ENCODE measurements at regions not wholly inside any gene's neighbourhood (a gene's known extent, or its start where the extent isn't known, plus 50 kb on each side); places are given as distances from the start of the nearest gene placed in this dataset.
"Not testable (repeated sequence)": the region's sequence is repeated elsewhere in the genome, so short reads cannot be mapped to it uniquely, and the experiment has no call there.

- DNase-seq (ENCODE audit: low spot score): peak; percentile 5
Measured at GRCh38 chr12:87678453-87678852, 350.7 kb downstream of the C12orf50 start.

- no peak for DNase-seq (ENCODE audit: low spot score)
Measured at GRCh38 chr12:87676731-87677130, 352.5 kb downstream of the C12orf50 start.

- DNase-seq (ENCODE audit: low spot score): no peak
Measured at GRCh38 chr12:87671757-87672156, 357.4 kb downstream of the C12orf50 start.

DNA sequence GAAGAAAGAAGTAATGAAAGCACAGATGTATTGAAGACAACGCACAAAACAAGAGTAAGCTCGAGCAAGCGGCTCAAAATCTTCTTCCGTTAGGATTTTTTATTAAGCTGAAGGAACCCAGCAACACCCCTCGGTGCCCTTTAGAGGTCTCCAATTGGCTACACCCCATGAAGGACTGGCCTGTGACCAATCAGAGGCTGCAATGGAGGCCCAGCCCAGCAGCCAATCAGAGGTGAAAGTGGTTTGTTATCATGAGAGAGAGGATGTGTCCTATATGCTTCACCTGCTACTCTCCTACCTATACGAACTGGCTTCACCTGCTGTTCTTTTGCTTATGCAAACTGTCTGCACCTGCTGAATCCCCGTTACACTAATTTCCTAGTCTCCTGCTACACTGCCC, 358.8 kb downstream of the C12orf50 start:
- DNase-seq (ENCODE audit: low spot score): no peak

GRCh38 chr12:87667378-87667777, 361.8 kb downstream of the C12orf50 start:
- no peak for DNase-seq (ENCODE audit: low spot score)

DNA sequence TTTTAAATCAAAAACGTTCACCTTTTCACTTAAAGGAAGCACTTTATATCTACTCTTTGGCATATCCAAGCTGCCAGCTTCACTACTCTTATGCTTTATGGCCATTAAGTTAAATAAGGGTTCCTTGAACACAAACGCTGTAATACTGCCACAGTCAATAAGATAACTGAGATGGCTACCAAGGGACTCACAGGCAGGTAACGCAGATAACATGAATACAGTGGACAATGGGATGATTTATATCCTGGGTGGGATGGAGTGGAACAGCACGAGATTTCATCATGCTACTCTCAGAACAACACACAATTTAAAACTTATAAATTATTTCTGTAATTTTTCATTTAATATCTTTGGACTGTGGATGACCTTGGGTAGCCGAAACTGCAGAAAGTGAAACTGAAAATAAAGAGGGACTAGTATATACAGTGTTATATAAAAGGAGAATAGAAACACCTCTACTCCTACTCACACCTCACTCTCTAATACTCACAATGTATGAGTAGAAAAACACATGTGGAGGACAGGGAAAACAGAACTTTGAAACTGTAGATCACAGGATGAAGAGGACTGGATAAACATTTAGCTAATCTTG, 367.3 kb downstream of the C12orf50 start:
- DNase-seq (ENCODE audit: low spot score): no peak

DNA sequence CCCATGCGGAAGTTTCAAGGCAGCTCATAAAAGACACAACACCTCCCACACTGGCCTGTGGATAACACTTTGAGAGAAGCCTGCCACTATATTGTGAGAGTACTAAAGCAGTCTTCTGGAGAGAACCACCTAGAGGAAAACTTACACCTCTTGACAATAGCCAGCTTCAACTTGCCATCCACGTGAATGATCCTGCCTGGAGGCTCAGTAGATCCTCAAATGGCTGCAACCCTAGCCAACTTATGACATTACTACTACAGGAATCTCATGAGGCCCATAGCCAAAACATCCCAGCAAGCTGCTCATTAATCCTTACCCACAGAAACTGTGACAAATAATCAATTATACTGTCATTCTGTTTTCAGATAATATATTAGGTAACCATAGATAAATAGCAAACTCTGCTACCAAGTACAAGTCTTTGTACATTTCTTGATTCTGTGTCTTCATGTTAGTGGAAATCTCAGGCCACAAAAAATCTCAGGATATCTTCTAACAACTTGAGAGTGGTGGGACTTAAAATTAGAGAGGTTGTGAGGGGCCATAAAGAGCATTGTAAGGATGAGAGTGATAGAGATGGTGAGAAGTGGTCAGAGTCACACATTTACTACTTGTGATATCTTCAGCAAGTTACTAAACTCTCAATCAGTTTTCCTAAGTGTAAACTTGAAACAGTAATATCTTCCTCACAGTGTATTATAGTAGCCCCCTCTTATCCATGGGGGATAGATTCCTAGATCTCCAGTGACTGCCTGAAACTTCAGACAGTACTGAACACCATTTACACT, 368.0 kb downstream of the C12orf50 start:
- DNase-seq (ENCODE audit: low spot score): no peak

DNA sequence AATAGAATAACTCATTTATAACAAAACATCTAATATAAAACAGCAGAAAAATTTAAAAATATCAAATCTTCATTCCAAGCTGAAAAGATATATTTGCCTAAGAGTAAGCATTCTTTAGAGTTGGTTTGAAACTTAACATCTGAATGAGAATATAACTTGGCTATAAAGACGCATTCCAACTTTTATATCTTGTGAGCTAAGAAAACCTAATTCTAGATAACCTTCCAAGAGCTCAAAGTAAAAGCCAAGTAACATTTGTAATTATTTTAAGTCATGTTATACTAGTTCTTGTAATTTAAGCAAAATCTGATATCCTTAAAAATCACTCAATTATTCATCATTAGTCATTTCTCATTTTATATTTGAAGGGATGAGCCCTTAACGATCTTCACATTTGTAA, 368.9 kb downstream of the C12orf50 start:
- DNase-seq (ENCODE audit: low spot score): no peak

GRCh38 chr12:87656311-87656710, 372.9 kb downstream of the C12orf50 start:
- DNase-seq (ENCODE audit: low spot score): no peak

DNA sequence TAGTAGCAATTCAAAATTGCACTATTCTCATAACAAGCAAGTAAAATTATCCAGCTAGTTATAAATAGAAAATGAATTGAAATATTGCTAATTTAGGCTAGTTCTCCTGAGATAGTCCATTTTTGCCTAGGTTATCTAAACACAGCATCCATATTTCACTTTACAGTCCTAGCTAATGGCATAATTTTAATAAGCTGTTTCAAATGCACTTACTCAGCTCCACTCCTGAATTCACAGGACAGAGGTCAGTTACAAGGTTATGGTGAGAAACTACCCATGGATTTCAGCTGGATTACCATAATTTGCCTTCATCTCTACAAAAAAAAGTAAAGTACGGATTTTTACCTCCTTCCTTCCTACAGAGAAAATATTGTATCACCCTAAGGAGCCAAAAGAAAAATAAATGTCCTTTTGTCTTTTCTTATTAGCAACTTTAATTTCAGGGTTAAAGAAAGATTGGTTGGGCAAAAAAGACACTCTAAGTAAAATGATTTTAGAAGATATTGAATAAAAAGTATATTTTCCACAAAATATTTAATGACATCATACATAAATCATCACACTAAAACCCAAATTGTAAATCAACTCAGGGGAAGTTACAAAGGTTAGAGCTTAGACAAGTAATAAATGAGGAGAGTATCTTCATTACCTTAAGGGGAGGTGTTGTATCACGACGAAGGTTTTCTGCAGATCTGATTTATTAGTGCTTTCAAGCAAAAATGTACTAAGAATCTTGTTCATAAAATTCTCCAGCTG, 377.4 kb downstream of the C12orf50 start:
- no peak for DNase-seq (ENCODE audit: low spot score)

DNA sequence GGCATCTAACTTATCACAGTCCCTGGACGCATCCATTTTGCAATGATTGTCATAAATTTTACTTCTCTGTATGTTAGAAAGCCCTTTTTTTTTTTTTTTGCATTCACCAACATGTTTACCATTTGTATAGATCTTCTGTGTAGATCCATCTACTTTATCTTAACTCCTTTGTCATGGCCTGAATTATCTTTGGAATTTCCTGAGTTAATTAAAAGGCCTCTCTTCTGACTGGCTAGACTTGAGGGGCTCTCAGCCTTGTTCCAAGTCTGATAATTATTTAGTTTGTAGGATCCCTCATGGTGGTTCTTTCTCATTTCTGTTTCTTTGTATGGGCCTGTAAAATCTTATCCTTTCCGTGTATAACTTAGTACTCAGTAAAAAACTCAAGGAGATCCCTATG, 387.0 kb downstream of the C12orf50 start:
- DNase-seq (ENCODE audit: low spot score): no peak

DNA sequence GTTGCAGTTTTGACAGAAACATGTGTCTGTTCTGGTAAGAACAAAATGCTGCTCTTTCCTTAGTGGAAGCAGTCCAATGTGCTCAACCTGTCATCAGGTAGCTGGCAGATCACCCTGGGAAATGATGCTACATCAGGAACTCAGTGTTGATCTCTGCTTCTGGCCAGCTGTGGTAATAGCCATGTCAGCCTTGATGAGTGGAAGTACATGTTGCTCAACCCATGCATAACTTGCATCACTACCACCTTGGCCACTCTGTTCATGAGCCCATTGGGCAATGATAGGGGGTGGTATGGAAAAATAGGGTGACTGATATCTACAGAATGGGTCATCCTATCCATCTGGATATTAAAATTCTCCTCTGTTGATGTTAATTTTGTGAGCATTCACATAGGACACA, 411.0 kb downstream of the C12orf50 start:
- no peak for DNase-seq (ENCODE audit: low spot score)

DNA sequence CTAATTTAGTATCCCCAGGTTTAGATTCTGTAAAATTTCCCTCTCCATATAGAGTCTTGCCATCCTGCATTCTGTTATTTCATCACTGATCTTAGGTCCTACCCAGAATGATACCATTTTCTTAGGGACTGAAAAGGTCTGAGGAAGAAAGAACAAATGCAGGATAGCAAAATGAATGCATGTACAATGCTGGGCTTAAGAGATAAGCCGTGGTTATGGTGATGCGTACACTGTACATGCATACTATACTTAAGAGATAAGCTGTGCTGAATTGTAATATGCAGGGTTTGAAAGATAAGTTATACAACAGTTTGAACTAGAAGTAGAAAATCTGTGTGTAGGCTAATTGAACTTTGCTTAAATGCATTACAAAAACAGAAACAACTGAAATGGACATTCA, 416.2 kb downstream of the C12orf50 start:
- DNase-seq (ENCODE audit: low spot score): no peak

GRCh38 chr12:87608321-87608720, 420.9 kb downstream of the C12orf50 start:
- DNase-seq (ENCODE audit: low spot score): no peak

DNA sequence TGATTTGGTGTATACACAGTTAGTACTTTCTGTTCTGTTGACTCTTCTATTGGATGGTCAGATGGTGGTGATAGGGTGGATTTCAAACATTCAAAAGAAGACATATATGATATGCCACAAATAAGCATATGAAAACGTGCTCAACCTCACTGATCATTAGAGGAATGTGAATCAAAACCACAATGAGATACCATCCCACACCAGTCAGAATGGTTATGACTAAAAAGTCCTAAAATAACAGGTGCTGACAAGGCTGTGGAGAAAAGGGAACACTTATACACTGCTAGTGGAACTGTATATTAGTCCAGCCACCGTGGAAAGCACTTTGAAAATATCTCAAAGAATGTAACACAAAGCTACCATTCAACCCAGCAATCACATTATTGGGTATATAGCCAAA, 425.5 kb downstream of the C12orf50 start:
- DNase-seq (ENCODE audit: low spot score): no peak

DNA sequence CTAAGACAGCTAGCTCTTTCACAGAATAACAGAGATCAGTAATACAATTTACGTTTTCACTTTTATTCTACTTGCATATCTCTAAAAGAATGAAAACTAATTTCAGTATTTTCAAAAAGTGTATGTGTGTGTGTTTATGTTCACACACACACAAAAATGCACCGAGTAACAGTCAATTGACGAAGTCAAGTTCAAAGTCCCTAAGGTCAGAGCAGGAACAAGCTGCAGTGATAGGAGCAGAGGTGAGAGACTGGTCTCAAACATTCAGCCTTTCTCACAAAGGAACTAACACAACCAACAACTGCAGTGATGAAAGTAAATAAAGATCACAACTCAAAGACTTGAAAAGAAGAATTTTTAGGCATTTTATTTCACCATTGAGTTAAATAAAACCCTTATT, 429.7 kb downstream of the C12orf50 start:
- peak; percentile 10 for DNase-seq (ENCODE audit: low spot score)

DNA sequence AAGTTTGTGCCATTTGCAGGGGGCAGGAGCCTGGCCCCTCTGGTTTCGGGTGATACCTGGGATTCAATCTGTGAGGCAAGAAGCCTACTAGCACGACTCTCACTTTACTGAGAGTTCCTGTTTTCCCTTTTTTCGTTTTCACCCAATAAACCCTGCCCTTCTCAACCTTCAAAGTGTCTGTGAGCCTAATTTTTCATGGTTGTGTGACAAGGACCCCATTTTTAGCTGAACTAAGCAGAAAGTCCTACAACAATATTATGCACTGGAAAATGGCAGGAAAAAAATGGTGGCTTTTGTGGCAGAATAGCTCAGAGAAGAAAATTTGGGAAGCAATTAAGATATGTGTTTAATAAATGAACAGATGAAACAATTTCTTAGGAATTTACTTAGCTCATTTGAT, 432.1 kb downstream of the C12orf50 start:
- DNase-seq (ENCODE audit: low spot score): no peak

DNA sequence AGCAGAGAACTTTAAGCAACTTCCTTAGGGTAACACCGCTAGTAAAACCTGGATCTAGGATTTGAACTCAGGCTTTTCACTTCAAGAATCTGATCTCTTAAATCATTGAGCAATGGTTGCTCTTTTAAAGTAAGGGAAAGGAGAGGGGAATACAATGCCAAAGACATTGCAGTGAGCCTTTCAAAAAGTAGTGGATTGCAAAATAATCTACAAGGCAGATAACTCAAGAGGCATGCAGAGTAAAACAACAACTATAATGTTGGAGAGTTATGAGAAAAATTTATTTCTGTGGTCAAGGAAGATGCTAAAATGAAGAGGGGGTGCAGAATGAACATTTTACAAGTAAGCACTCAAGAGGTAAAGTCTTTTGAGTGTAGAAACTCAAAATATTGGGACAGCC, 432.6 kb downstream of the C12orf50 start:
- DNase-seq (ENCODE audit: low spot score): no peak

DNA sequence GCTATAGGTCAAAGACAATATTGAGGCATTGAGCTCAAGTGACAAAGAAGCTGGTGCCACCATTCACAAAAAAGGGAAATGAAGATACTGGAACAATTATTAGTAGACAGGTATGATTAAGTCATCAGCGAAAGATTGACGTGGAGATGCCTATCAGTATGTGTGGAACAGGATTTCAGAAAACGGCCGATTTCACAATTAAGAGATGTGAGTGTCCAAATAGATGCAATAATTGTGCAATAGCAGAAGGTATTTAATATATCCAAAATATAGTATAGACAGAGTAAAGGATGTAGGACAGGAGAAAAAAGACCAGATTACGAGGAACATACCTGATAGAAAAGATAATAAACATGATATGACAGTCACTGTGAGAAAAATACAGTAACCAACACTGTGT, 433.1 kb downstream of the C12orf50 start:
- DNase-seq (ENCODE audit: low spot score): no peak

GRCh38 chr12:87585882-87586557, 443.2 kb downstream of the C12orf50 start:
- DNase-seq (ENCODE audit: low spot score): no peak

DNA sequence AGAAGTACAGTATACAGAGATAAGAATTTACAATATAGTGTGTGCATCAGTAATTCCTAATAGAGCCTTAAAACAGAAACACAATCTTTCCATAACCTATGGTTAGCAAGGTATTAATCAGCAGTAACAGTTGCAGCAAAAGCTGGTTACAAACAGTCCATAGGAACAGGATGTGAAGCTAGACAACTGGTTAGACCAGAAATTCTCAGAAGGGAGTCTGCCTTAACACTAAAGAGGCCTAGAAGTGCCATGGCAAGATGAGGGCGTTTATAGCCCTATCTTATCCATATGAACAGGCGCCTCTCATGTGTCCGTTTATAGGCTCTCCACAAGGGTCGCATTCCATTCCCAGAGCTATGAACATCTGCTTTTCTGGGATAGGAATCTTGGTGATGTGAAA, 450.1 kb downstream of the C12orf50 start:
- not testable (repeated sequence) for DNase-seq (ENCODE audit: low spot score)

- DNase-seq (ENCODE audit: low spot score): no peak
Measured at GRCh38 chr12:87575906-87576305, 453.3 kb downstream of the C12orf50 start.

DNA sequence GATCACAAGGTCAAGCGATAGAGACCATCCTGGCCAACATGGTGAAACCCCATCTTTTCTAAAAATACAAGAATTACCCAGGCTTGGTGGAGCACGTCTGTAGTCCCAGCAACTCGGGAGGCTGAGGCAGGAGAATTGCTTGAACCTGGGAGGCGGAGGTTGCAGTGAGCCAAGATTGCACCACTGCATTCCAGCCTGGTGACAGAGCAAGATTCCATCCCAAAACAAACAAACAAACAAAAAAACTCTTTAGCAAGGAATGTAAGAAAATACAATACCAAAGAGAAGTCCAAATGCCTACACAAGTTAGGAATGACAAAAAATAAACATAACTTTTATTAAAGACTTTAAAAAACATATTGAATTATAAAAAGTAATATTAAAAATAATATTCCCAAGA, 462.3 kb downstream of the C12orf50 start:
- not testable (repeated sequence) for DNase-seq (ENCODE audit: low spot score)
